Stimulated activated CD4-positive, alpha-beta T cell treated with anti-CD3 and anti-CD28 coated beads, Interleukin-1b, Interleukin-23, amount 100 ng/mL, for 48 hours (primary cell): ENCODE measurements at regions not wholly inside any gene's neighbourhood (a gene's known extent, or its start where the extent isn't known, plus 50 kb on each side); places are given as distances from the start of the nearest gene placed in this dataset.

Experiments
- DNase-seq: peaks from one replicate; pipeline ENCODE4 v3.0.0-alpha.2; 2020

- DNase-seq, result no peak
These were observed 71.6 kb upstream of the ZPBP start for GRCh38 chr7:50164559-50165170.

- no peak for DNase-seq
These were observed 67.2 kb upstream of the ZPBP start for GRCh38 chr7:50160206-50160605.

GRCh38 chr7:50159154-50159553 is 66.1 kb upstream of the ZPBP start:
- DNase-seq, result no peak

GRCh38 chr7:50156706-50157105 is 63.7 kb upstream of the ZPBP start:
- no peak for DNase-seq

- DNase-seq, result no peak
These were observed 63.1 kb upstream of the ZPBP start for GRCh38 chr7:50156163-50156562.

GRCh38 chr7:50155755-50156154 is 62.7 kb upstream of the ZPBP start:
- DNase-seq, result peak; percentile 39

GRCh38 chr7:50153995-50154394 is 60.9 kb upstream of the ZPBP start:
- no peak for DNase-seq

- no peak for DNase-seq
These were observed 60.1 kb upstream of the ZPBP start for GRCh38 chr7:50153148-50153547.

GRCh38 chr7:50152486-50152885 is 59.4 kb upstream of the ZPBP start:
- DNase-seq, result no peak

- no peak for DNase-seq
These were observed 58.6 kb upstream of the ZPBP start for GRCh38 chr7:50151661-50152060.

GRCh38 chr7:50151001-50151400 is 58.0 kb upstream of the ZPBP start:
- DNase-seq, result no peak

GRCh38 chr7:50149369-50149768 is 56.3 kb upstream of the ZPBP start:
- no peak for DNase-seq

- DNase-seq, result no peak
These were observed 55.1 kb upstream of the ZPBP start for GRCh38 chr7:50147951-50148808.

GRCh38 chr7:50146692-50147091 is 53.6 kb upstream of the ZPBP start:
- DNase-seq, result no peak

- DNase-seq, result no peak
These were observed 52.8 kb upstream of the ZPBP start for GRCh38 chr7:50145801-50146338.

- no peak for DNase-seq
These were observed 52.2 kb upstream of the ZPBP start for GRCh38 chr7:50145226-50145625.
